Activated B cell treated with CpG ODN at 0.5 μM for 24 hours (primary cell): ENCODE measurements at regions not wholly inside any gene's neighbourhood (a gene's known extent, or its start where the extent isn't known, plus 50 kb on each side); places are given as distances from the start of the nearest gene placed in this dataset.

Experiments
- ATAC-seq: fragments of 200-7000 bp; cut with Tn5 transposase; one replicate; pipeline ENCODE4 v1.10.0; 2021; ENCODE audit warnings: low read depth, mild to moderate bottlenecking, moderate library complexity
- CTCF ChIA-PET: fragments of 350-600 bp; sonication (Branson Sonifier 250); formaldehyde crosslinking; loops from one replicate; lab custom pipeline; 2021; ENCODE audit warnings: antibody characterized with exemption; lab: Charles Lee
- POLR2A ChIA-PET: fragments of 350-600 bp; sonication (Branson Sonifier 250); formaldehyde crosslinking; loops from one replicate; lab custom pipeline; 2021; ENCODE audit warnings: antibody characterized with exemption; lab: Charles Lee
- DNase-seq: peaks from one replicate; pipeline ENCODE4 v3.0.0; 2022
- H3K27ac Mint-ChIP-seq: one replicate; pipeline ENCODE4 v1.8.0; 2020; ENCODE audit warnings: mixed read lengths
- H3K27me3 Mint-ChIP-seq: one replicate; pipeline ENCODE4 v1.8.0; 2021; ENCODE audit warnings: mixed read lengths
- H3K36me3 Mint-ChIP-seq: one replicate; pipeline ENCODE4 v1.8.0; 2021; ENCODE audit warnings: low read depth, mixed read lengths
- H3K4me1 Mint-ChIP-seq: one replicate; pipeline ENCODE4 v1.8.0; 2021; ENCODE audit warnings: mixed read lengths
- H3K4me3 Mint-ChIP-seq: one replicate; pipeline ENCODE4 v1.8.0; 2020; ENCODE audit warnings: mild to moderate bottlenecking, mixed read lengths
- H3K9me3 Mint-ChIP-seq: one replicate; pipeline ENCODE4 v1.8.0; 2020; ENCODE audit warnings: mixed read lengths
- CTCF ChIP-seq: fragments of 200-600 bp; IDR thresholded peaks from one replicate; pipeline ENCODE4 v1.8.0; 2022; ENCODE audit warnings: antibody characterized with exemption, mild to moderate bottlenecking
- intact Hi-C: fragments of 100-400 bp; cut with micrococcal nuclease; formaldehyde crosslinking; loops from one replicate; pipeline ENCODE4 v1.15.1; 2024

DNA sequence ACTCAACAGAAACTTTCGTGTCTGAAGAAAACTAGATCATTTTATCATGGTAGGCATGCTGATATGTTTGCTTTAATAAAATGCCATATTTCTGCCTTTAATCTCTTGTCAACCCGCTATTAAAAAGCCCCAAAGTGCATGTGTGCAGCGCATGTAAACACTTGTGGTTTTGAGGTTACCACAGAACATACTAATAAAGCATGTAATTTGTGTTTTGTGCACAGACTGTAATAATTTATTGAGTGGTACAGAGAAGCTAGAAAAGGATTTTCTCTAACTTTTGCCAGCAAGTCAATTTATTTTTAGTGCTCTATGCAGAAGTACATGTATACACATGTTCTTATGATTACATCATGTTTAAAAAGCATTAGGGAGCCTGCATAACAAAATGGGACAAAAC, 349.9 kb upstream of the SLC35B3 start:
- TF ChIP-seq CTCF, result no peak
- Mint-ChIP-seq H3K36me3 (no peaks in the 10 kb centered on the region), H3K4me1 (no peaks in the 10 kb centered on the region), H3K9me3 (peaks cover 9% of the 10 kb centered on the region), H3K4me3 (no peak overlapping the region), H3K27me3 (no peaks in the 10 kb centered on the region), H3K27ac (no peak overlapping the region)
- DNase-seq, result no peak
- POLR2A ChIA-PET, result no interaction called here
- intact Hi-C loops, result no loop called here
- CTCF ChIA-PET, result no interaction called here
- ATAC-seq, result no peak

GRCh38 chr6:8783191-8783590, 347.8 kb upstream of the SLC35B3 start:
- Mint-ChIP-seq H3K27me3 (no peaks in the 10 kb centered on the region), H3K9me3 (peaks cover 11% of the 10 kb centered on the region), H3K27ac (no peak overlapping the region), H3K36me3 (no peaks in the 10 kb centered on the region), H3K4me1 (no peaks in the 10 kb centered on the region), H3K4me3 (no peak overlapping the region)
- no peak for ATAC-seq
- TF ChIP-seq CTCF, result no peak
- intact Hi-C loops, result no loop called here
- DNase-seq, result no peak
- ChIA-PET POLR2A (no interaction called here), CTCF (no interaction called here)

GRCh38 chr6:8780653-8781052, 345.3 kb upstream of the SLC35B3 start:
- no peak overlapping the region for H3K27ac Mint-ChIP-seq
- ChIA-PET CTCF (no interaction called here), POLR2A (no interaction called here)
- no peak for TF ChIP-seq CTCF
- peaks cover 11% of the 10 kb centered on the region for H3K9me3 Mint-ChIP-seq
- H3K27me3 Mint-ChIP-seq, result no peaks in the 10 kb centered on the region
- H3K4me1 Mint-ChIP-seq, result no peaks in the 10 kb centered on the region
- intact Hi-C loops, result no loop called here
- H3K36me3 Mint-ChIP-seq, result no peaks in the 10 kb centered on the region
- no peak overlapping the region for H3K4me3 Mint-ChIP-seq
- DNase-seq (no peak), ATAC-seq (no peak)

- ChIA-PET CTCF (no interaction called here), POLR2A (no interaction called here)
- no peaks in the 10 kb centered on the region for H3K4me1 Mint-ChIP-seq
- H3K27me3 Mint-ChIP-seq, result no peaks in the 10 kb centered on the region
- ATAC-seq (no peak), DNase-seq (no peak)
- TF ChIP-seq CTCF, result no peak
- no peak overlapping the region for H3K27ac Mint-ChIP-seq
- no peaks in the 10 kb centered on the region for H3K36me3 Mint-ChIP-seq
- intact Hi-C loops, result no loop called here
- no peak overlapping the region for H3K4me3 Mint-ChIP-seq
- H3K9me3 Mint-ChIP-seq, result peaks cover 2% of the 10 kb centered on the region
Measured at GRCh38 chr6:8764733-8765132, 329.4 kb upstream of the SLC35B3 start.

DNA sequence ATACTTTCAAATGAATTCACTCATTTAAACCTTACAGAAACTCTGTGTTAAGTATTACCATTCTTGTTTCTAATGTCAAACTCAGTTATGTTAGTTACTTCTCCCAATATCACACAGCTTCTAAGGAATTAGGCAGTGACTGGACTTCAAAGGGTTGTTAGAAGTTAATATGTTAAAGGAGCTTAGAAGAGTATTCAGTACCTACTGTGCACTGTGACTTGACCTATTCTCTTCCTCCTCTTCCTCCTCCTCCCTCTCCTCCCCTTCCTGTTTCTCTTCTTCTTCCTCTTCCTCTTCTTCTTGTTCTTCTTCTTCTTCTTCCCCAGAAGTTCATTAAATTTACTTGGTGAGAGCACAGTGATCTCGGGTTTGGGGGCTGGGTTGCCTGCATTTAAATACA, 325.6 kb upstream of the SLC35B3 start:
- Mint-ChIP-seq H3K27me3 (no peaks in the 10 kb centered on the region), H3K4me1 (no peaks in the 10 kb centered on the region), H3K9me3 (peaks cover 4% of the 10 kb centered on the region), H3K36me3 (no peaks in the 10 kb centered on the region), H3K27ac (no peak overlapping the region), H3K4me3 (no peak overlapping the region)
- TF ChIP-seq CTCF, result no peak
- ChIA-PET CTCF (no interaction called here), POLR2A (no interaction called here)
- ATAC-seq (no peak), DNase-seq (no peak)
- intact Hi-C loops, result no loop called here
